ENCODE measurements at regions not wholly inside any gene's neighbourhood (a gene's known extent, or its start where the extent isn't known, plus 50 kb on each side); places are given as distances from the start of the nearest gene placed in this dataset.

DNA sequence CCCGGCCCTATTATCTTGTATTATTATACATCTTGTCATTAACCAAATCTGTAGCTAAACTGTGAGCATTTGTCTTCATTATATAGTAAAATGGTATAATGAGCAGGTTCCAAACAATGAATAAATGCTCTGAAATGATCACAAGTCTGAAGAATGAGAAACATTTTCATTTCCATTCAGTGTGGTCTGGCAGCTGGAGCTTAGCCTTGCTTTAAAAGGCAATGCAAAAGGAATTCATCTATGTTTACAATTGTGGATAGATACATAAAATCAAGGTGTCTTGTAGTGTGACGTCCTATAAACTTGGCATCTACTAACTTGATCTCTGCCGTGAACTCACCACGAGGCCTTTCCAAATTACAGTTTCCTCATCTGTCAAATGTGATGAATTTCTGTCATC, 168.3 kb downstream of the RMST start:
- no peak overlapping the region for H3K27ac ChIP-seq (ENCODE audit: low read length)
- no peaks in the 10 kb centered on the region for H3K27me3 ChIP-seq (ENCODE audit: control insufficient read depth, insufficient read depth, low read length)
- no peak overlapping the region for H3K27ac Mint-ChIP-seq
- no peaks in the 10 kb centered on the region for H3K4me1 ChIP-seq (ENCODE audit: control insufficient read depth, insufficient read depth, low read length)
- 80% methylated on average over 2 of the region's 4 CpGs for WGBS (ENCODE audit: insufficient coverage)
- no peak overlapping the region for H3K4me3 Mint-ChIP-seq
- DNase-seq (no peak), ATAC-seq (no peak)
- TF ChIP-seq, protein P1, sequence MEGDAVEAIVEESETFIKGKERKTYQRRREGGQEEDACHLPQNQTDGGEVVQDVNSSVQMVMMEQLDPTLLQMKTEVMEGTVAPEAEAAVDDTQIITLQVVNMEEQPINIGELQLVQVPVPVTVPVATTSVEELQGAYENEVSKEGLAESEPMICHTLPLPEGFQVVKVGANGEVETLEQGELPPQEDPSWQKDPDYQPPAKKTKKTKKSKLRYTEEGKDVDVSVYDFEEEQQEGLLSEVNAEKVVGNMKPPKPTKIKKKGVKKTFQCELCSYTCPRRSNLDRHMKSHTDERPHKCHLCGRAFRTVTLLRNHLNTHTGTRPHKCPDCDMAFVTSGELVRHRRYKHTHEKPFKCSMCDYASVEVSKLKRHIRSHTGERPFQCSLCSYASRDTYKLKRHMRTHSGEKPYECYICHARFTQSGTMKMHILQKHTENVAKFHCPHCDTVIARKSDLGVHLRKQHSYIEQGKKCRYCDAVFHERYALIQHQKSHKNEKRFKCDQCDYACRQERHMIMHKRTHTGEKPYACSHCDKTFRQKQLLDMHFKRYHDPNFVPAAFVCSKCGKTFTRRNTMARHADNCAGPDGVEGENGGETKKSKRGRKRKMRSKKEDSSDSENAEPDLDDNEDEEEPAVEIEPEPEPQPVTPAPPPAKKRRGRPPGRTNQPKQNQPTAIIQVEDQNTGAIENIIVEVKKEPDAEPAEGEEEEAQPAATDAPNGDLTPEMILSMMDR (IDR thresholded peaks at IDR 0.05): no peak
- H3K4me1 Mint-ChIP-seq: no peaks in the 10 kb centered on the region
- no peaks in the 10 kb centered on the region for H3K9me3 ChIP-seq (ENCODE audit: control insufficient read depth, insufficient read depth, low read length)
- peaks cover 9 to 12% of the 10 kb centered on the region in 2 donors for H3K9me3 Mint-ChIP-seq
- intact Hi-C loops (cut with micrococcal nuclease): no loop called here
- no peaks in the 10 kb centered on the region for H3K36me3 ChIP-seq (ENCODE audit: control insufficient read depth, insufficient read depth, low read length)
- H3K27me3 Mint-ChIP-seq (ENCODE audit: low read depth in 2 of 2): no peaks in the 10 kb centered on the region
- no peak overlapping the region for H3K4me3 ChIP-seq (ENCODE audit: low read length)
- H3K36me3 Mint-ChIP-seq: no peaks in the 10 kb centered on the region

DNA sequence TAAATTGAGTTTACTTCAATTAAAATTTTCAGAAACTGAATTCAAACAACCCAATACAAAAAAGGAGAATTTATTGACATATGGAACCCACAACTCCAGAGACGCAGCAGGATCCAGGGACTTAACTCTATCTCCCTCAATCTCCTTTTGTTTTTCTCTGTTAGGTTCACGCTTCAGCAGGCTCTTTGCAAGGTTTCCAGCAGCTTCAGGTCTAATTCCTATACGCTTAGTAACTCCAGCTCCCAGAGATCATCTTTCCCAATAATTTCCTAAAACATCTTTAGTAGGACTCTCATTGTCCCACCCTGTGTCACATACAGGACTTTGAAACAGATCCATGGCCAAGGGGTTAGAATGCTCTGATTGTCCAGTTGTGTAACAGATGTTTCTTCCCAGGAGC, 175.2 kb downstream of the RMST start:
- DNase-seq (no peak), ATAC-seq (no peak)
- no peak overlapping the region for H3K4me3 Mint-ChIP-seq
- H3K27me3 ChIP-seq (ENCODE audit: control insufficient read depth, insufficient read depth, low read length): no peaks in the 10 kb centered on the region
- H3K4me3 ChIP-seq (ENCODE audit: low read length): no peak overlapping the region
- intact Hi-C loops (cut with micrococcal nuclease): no loop called here
- no peaks in the 10 kb centered on the region for H3K4me1 ChIP-seq (ENCODE audit: control insufficient read depth, insufficient read depth, low read length)
- H3K9me3 Mint-ChIP-seq: peaks cover 13 to 16% of the 10 kb centered on the region in 2 donors
- no peaks in the 10 kb centered on the region for H3K27me3 Mint-ChIP-seq (ENCODE audit: low read depth in 2 of 2)
- H3K27ac Mint-ChIP-seq: no peak overlapping the region
- no peaks in the 10 kb centered on the region for H3K9me3 ChIP-seq (ENCODE audit: control insufficient read depth, insufficient read depth, low read length)
- no peaks in the 10 kb centered on the region for H3K4me1 Mint-ChIP-seq
- H3K27ac ChIP-seq (ENCODE audit: low read length): no peak overlapping the region
- H3K36me3 Mint-ChIP-seq: no peaks in the 10 kb centered on the region
- H3K36me3 ChIP-seq (ENCODE audit: control insufficient read depth, insufficient read depth, low read length): no peaks in the 10 kb centered on the region
- 84% methylated on average over 3 of the region's 3 CpGs for WGBS (ENCODE audit: insufficient coverage)
- TF ChIP-seq, protein P1 (IDR thresholded peaks at IDR 0.05): no peak

DNA sequence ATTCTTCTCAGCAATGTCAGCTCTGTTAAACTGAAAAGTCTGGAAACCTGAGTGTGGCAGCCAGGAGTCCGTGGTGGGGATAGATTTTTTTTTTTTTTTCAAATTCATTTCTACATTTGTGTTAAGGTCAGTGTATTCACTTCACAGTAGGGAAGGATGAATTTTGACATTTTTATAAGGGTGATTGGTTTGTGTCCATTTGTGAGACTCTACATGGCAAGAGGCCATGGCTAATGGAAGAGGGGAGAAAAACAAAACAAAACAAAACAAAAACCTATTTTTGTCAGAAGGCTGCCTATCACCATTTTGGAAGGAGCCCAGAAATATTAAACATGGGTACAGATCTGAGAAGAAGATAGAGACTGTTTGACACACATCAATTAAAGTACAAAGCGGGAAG, 176.1 kb downstream of the RMST start:
- Histone ChIP-seq H3K27me3 (ENCODE audit: control insufficient read depth, insufficient read depth, low read length) (no peaks in the 10 kb centered on the region), H3K9me3 (ENCODE audit: control insufficient read depth, insufficient read depth, low read length) (no peaks in the 10 kb centered on the region), H3K4me3 (ENCODE audit: low read length) (no peak overlapping the region), H3K36me3 (ENCODE audit: control insufficient read depth, insufficient read depth, low read length) (no peaks in the 10 kb centered on the region), H3K4me1 (ENCODE audit: control insufficient read depth, insufficient read depth, low read length) (no peaks in the 10 kb centered on the region), H3K27ac (ENCODE audit: low read length) (no peak overlapping the region)
- no peaks in the 10 kb centered on the region for H3K4me1 Mint-ChIP-seq
- intact Hi-C loops (cut with micrococcal nuclease): no loop called here
- H3K36me3 Mint-ChIP-seq: no peaks in the 10 kb centered on the region
- WGBS (ENCODE audit: insufficient coverage): no CpG with 5 or more reads among the region's 2 CpGs
- no peak overlapping the region for H3K27ac Mint-ChIP-seq
- ATAC-seq: no peak
- DNase-seq: no peak
- H3K9me3 Mint-ChIP-seq: peaks cover 12 to 18% of the 10 kb centered on the region in 2 donors
- H3K27me3 Mint-ChIP-seq (ENCODE audit: low read depth in 2 of 2): no peaks in the 10 kb centered on the region
- TF ChIP-seq, protein P1 (IDR thresholded peaks at IDR 0.05): no peak
- H3K4me3 Mint-ChIP-seq: no peak overlapping the region

- Mint-ChIP-seq H3K4me1 (no peaks in the 10 kb centered on the region), H3K27me3 (ENCODE audit: low read depth in 2 of 2) (no peaks in the 10 kb centered on the region), H3K9me3 (peaks cover 12 to 20% of the 10 kb centered on the region in 2 donors), H3K36me3 (no peaks in the 10 kb centered on the region), H3K4me3 (no peak overlapping the region), H3K27ac (no peak overlapping the region)
- WGBS (ENCODE audit: insufficient coverage): no CpG with 5 or more reads among the region's 1 CpG
- H3K36me3 ChIP-seq (ENCODE audit: control insufficient read depth, insufficient read depth, low read length): no peaks in the 10 kb centered on the region
- DNase-seq (no peak), ATAC-seq (no peak)
- H3K9me3 ChIP-seq (ENCODE audit: control insufficient read depth, insufficient read depth, low read length): no peaks in the 10 kb centered on the region
- no peak overlapping the region for H3K27ac ChIP-seq (ENCODE audit: low read length)
- TF ChIP-seq, protein P1 (IDR thresholded peaks at IDR 0.05): no peak
- intact Hi-C loops (cut with micrococcal nuclease): no loop called here
- H3K27me3 ChIP-seq (ENCODE audit: control insufficient read depth, insufficient read depth, low read length): no peaks in the 10 kb centered on the region
- H3K4me3 ChIP-seq (ENCODE audit: low read length): no peak overlapping the region
- no peaks in the 10 kb centered on the region for H3K4me1 ChIP-seq (ENCODE audit: control insufficient read depth, insufficient read depth, low read length)
These were observed 177.1 kb downstream of the RMST start for GRCh38 chr12:97639702-97640101.
